ENCODE measurements at regions not wholly inside any gene's neighbourhood (a gene's known extent, or its start where the extent isn't known, plus 50 kb on each side); places are given as distances from the start of the nearest gene placed in this dataset.

DNA sequence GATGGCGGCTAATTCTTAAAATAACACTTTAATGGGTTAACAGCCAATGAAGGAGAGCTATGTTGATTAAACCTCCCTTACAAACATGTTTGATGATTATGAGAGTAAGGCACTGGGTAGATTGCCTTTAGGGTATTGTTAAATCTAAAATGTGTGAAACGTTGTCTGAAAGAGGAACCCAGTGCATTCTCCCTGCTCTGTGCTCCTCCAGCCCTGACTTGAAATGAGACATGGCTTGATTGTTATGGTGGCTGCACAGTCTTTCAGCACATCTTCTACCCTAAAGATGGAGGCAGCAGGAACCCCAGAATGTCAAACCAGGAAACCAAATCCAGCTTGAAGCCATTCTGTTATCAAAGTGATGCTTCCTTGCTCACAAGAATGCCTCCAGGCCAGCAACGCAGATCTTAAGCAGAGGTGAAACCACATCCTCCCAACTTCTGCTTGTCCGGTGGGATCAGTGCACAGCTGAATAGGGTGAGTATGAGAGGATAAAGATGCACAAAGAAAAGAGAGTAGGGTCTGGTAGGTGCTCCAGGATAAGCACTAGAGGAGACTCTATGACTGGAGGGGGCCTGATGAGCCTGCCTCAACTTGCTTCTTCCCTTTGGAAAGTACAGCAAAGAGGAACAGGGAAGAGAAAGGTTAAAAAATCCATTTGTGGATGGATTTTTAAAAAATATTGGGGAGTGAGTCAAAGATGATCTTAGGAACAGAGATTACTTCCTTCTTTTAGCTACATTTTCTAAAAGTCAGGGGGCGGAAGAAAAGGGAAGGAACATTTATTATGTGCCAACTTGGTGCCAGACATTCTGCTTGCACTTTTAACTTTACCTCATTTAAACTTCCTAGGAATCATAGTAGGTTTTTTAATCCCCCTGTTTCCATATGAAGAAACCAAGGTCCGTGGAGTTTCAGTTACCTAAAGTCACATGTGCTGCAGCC is 523.0 kb downstream of the TXNL1 start:
- TF ChIP-seq, protein P1, sequence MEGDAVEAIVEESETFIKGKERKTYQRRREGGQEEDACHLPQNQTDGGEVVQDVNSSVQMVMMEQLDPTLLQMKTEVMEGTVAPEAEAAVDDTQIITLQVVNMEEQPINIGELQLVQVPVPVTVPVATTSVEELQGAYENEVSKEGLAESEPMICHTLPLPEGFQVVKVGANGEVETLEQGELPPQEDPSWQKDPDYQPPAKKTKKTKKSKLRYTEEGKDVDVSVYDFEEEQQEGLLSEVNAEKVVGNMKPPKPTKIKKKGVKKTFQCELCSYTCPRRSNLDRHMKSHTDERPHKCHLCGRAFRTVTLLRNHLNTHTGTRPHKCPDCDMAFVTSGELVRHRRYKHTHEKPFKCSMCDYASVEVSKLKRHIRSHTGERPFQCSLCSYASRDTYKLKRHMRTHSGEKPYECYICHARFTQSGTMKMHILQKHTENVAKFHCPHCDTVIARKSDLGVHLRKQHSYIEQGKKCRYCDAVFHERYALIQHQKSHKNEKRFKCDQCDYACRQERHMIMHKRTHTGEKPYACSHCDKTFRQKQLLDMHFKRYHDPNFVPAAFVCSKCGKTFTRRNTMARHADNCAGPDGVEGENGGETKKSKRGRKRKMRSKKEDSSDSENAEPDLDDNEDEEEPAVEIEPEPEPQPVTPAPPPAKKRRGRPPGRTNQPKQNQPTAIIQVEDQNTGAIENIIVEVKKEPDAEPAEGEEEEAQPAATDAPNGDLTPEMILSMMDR (IDR thresholded peaks at IDR 0.05; ENCODE audit: borderline replicate concordance, extremely low read depth, low read length, poor library complexity, severe bottlenecking): no peak
- no peak for TF ChIP-seq EZH2 (IDR thresholded peaks at IDR 0.05; ENCODE audit: borderline replicate concordance, low read depth, low read length, severe bottlenecking)
